ENCODE measurements at regions not wholly inside any gene's neighbourhood (a gene's known extent, or its start where the extent isn't known, plus 50 kb on each side); places are given as distances from the start of the nearest gene placed in this dataset.

DNA sequence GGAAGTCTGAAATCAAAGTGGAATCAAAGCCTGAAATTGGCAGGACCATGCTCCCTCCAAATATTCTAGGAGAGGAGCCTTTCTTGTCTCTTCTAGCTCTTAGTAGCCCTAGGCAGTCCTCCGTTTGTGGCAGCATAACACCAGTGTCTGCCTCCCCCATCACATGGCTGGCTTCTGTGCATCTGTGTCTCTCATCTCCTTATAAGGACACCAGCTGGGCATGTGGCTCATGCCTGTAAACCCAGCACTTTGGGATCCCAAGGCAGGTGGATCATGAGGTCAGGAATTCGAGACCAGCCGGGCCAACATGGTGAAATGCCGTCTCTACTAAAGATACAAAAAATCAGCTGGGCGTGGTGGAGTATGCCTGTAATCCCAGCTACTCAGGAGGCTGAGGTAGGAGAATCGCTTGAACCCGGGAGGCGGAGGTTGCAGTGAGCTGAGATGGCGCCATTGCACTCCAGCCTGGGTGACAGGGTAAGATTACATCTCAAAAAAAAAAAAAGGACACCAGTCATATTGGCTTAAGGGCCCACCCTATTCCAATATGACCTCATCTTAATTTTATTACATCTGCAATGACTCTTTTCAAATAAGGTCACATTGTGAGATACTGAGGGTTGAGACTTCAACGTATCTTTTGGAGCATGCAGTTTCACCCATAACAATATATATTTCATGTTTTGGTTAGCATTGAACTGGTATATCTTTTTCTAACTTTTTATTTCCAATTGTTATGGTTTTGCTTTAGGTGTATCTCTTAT, 148.0 kb upstream of the TPM1 start:
- H3K4me3 Mint-ChIP-seq (ENCODE audit: unreplicated experiment): no peak overlapping the region
- peaks cover 4% of the 10 kb centered on the region for H3K9me3 Mint-ChIP-seq (ENCODE audit: low read depth)
- peaks cover 66% of the 10 kb centered on the region for H3K4me1 Mint-ChIP-seq (ENCODE audit: low read depth)
- H3K27me3 Mint-ChIP-seq (ENCODE audit: low read depth): no peaks in the 10 kb centered on the region
- H3K27ac Mint-ChIP-seq (ENCODE audit: unreplicated experiment): peak overlapping the region; percentile 99
- TF ChIP-seq, protein P1, sequence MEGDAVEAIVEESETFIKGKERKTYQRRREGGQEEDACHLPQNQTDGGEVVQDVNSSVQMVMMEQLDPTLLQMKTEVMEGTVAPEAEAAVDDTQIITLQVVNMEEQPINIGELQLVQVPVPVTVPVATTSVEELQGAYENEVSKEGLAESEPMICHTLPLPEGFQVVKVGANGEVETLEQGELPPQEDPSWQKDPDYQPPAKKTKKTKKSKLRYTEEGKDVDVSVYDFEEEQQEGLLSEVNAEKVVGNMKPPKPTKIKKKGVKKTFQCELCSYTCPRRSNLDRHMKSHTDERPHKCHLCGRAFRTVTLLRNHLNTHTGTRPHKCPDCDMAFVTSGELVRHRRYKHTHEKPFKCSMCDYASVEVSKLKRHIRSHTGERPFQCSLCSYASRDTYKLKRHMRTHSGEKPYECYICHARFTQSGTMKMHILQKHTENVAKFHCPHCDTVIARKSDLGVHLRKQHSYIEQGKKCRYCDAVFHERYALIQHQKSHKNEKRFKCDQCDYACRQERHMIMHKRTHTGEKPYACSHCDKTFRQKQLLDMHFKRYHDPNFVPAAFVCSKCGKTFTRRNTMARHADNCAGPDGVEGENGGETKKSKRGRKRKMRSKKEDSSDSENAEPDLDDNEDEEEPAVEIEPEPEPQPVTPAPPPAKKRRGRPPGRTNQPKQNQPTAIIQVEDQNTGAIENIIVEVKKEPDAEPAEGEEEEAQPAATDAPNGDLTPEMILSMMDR (IDR thresholded peaks at IDR 0.05): no peak
- no peak for DNase-seq (ENCODE audit: low spot score)
- no peaks in the 10 kb centered on the region for H3K36me3 Mint-ChIP-seq (ENCODE audit: low read depth)

DNA sequence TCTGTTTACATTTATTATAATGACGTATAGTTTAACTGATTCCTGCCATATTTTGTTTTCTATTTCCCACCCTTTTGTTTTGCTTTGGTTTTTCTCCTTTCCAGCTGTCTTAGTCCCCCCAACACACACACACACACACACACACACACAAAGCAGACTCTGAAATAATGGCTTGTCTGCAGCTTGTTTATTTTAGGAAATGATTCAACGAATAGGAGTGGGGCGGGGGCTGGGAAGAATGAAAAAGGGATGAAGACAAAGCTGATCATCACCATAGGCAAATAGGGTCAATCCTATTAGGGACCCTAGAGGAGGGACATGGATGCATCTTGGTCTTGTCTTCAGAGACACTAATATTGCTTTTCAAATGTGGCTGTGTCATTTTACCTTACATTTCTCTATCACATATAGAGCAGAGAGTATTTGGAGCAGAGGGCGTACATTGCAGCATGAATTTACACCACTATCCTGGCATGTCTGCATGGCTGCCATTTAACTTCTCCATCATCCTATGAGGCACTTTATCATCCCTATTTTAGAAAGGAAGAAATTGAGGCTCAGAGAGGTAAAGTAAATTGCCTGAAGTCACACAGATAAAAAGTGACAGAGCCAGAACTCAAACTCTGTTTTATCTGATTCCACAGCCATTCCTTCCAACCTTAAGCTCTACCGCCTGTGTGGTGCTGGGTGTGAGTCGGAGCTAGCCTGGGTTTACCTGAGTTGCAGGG, 147.2 kb upstream of the TPM1 start:
- H3K4me3 Mint-ChIP-seq (ENCODE audit: unreplicated experiment): no peak overlapping the region
- H3K36me3 Mint-ChIP-seq (ENCODE audit: low read depth): no peaks in the 10 kb centered on the region
- no peak for DNase-seq (ENCODE audit: low spot score)

DNA sequence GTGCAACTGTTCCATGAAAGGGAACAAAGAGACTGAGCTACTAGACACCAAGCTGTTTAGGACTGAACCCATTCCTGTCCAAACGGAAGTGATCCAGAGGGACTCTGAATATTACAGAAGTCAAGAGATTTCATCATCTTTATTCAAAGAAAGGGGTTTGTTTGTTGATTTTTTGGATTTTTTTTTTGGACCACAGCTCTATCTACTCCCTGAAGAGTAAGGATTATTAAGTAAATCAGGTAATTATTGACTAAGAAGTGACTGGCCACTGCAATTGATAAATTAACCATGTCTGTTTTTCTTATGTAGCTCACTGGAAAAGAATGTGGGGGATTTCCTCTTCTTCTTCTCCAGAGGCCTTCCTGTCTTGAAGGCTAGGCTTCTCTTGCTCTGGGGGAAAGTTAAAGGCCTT, 146.6 kb upstream of the TPM1 start:
- no peaks in the 10 kb centered on the region for H3K27me3 Mint-ChIP-seq (ENCODE audit: low read depth)
- peaks cover 4% of the 10 kb centered on the region for H3K9me3 Mint-ChIP-seq (ENCODE audit: low read depth)
- no peaks in the 10 kb centered on the region for H3K36me3 Mint-ChIP-seq (ENCODE audit: low read depth)
- peak overlapping the region; percentile 99 for H3K27ac Mint-ChIP-seq (ENCODE audit: unreplicated experiment)
- H3K4me3 Mint-ChIP-seq (ENCODE audit: unreplicated experiment): peak overlapping the region; percentile 24
- no peak for DNase-seq (ENCODE audit: low spot score)
- H3K4me1 Mint-ChIP-seq (ENCODE audit: low read depth): peaks cover 73% of the 10 kb centered on the region
- TF ChIP-seq, protein P1 (IDR thresholded peaks at IDR 0.05): no peak

More for the DNA sequence above, 147.2 kb upstream of the TPM1 start:
- TF ChIP-seq, protein P1 (IDR thresholded peaks at IDR 0.05): no peak
- H3K27me3 Mint-ChIP-seq (ENCODE audit: low read depth): no peaks in the 10 kb centered on the region
- H3K27ac Mint-ChIP-seq (ENCODE audit: unreplicated experiment): peak overlapping the region; percentile 99
- peaks cover 4% of the 10 kb centered on the region for H3K9me3 Mint-ChIP-seq (ENCODE audit: low read depth)
- peaks cover 67% of the 10 kb centered on the region for H3K4me1 Mint-ChIP-seq (ENCODE audit: low read depth)

DNA sequence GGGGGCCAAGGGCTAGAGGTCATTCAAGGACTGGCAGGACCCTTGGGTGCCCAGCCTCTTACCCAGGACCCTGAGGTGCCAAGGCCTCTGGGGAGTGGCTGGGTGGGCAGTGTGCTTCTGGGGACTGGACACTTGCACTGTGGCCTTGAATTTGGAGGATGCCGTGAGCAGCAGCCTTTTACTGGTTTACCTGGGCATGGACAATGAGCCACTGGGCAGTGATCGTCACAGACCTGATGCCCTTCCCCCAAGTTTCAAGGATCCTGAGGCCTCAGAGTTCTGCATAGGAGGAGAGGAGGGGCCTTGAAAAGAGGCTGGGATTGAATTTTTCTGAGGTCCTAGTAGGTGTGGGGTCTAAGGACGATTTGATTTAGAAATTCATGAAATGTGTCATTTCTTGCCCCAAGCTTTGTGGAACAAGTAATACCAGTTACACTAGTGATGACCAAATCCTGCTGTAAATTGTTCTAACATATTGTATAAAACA, 146.1 kb upstream of the TPM1 start:
- H3K4me1 Mint-ChIP-seq (ENCODE audit: low read depth): peaks cover 76% of the 10 kb centered on the region

DNA sequence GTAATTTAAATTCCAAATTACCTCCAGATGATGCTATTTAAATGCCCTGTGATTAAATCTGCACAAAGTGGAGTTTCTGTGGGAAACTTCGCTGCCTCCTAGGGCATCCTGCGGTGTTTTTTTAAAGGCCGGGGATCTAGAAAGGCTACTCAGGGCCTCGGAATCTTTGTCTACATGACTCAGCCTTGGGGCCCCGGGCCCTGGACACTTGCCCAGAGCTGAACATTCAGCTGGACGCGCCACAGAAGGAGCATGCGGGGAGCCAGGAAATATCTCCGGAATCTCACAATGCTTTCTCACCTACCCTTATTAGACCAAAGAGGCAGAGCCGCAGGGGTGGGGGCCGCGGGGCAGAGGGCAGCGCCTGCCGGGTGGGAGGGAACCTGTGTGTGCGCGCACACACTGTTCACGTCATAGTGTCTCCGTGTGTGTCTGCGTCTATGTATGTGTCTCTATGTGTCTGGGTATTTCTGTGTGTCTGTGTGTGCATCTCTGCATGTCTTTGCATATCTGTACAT, 145.5 kb upstream of the TPM1 start:
- Mint-ChIP-seq H3K4me3 (ENCODE audit: unreplicated experiment) (no peak overlapping the region), H3K4me1 (ENCODE audit: low read depth) (peaks cover 76% of the 10 kb centered on the region), H3K9me3 (ENCODE audit: low read depth) (peaks cover 4% of the 10 kb centered on the region), H3K27ac (ENCODE audit: unreplicated experiment) (peak overlapping the region; percentile 99), H3K27me3 (ENCODE audit: low read depth) (no peaks in the 10 kb centered on the region), H3K36me3 (ENCODE audit: low read depth) (no peaks in the 10 kb centered on the region)
- peak; percentile 96 for DNase-seq (ENCODE audit: low spot score)
- TF ChIP-seq, protein P1 (IDR thresholded peaks at IDR 0.05): no peak

More for the DNA sequence above, 146.1 kb upstream of the TPM1 start:
- TF ChIP-seq, protein P1 (IDR thresholded peaks at IDR 0.05): no peak
- Mint-ChIP-seq H3K27ac (ENCODE audit: unreplicated experiment) (peak overlapping the region; percentile 99), H3K36me3 (ENCODE audit: low read depth) (no peaks in the 10 kb centered on the region), H3K27me3 (ENCODE audit: low read depth) (no peaks in the 10 kb centered on the region), H3K4me3 (ENCODE audit: unreplicated experiment) (peak overlapping the region; percentile 24), H3K9me3 (ENCODE audit: low read depth) (peaks cover 4% of the 10 kb centered on the region)
- no peak for DNase-seq (ENCODE audit: low spot score)

Data from chondrocyte (in vitro differentiated cells).